HG02642 (cell line): ENCODE measurements at regions not wholly inside any gene's neighbourhood (a gene's known extent, or its start where the extent isn't known, plus 50 kb on each side); places are given as distances from the start of the nearest gene placed in this dataset.
"Not testable (repeated sequence)": the region's sequence is repeated elsewhere in the genome, so short reads cannot be mapped to it uniquely, and the experiment has no call there.

ENCODE experiments used
- ATAC-seq: cut with Tn5 transposase; IDR thresholded peaks from one replicate; pipeline ENCODE4 v1.9.1; 2021; ENCODE audit warnings: mild to moderate bottlenecking; ENCODE audit not compliant: unreplicated experiment, poor library complexity

DNA sequence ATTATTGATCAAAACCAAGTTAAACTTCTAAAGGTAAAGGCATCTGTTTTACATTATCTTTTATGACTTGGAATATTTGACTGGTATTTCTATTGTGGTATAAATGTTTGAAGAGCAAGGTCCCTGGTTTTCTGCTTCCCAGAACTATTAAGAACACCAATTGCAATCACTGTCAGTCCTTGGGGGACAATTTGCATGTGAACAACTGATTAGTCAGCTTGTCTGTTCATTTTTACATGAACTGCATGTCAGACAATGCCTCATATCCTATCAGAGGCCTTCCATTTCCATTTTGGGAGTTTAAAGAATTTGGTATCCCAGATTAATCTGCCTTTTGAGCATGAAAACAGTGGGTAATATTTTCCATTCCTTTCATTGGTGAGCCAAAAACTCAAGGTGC lies 654.9 kb upstream of the USP24 start:
- ATAC-seq = no peak

DNA sequence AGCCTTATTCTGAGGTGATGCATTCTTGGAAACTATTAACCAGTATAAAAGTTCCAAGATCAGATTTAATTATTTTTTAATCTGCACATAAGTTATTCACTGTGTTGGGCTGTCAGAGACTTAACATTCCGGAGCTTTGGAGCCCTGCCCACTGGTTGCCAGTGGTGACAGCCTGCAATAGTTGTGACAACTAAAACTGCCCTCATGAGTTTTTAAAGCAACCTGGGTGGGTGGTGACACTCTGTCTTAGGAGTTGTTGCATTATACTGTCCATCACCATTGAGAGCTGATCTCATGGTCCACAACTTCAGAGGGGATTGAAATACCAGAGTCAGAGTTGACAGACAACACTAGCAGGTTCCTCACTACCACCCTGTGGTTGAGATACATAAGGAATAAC lies 653.9 kb upstream of the USP24 start:
- no peak for ATAC-seq

DNA sequence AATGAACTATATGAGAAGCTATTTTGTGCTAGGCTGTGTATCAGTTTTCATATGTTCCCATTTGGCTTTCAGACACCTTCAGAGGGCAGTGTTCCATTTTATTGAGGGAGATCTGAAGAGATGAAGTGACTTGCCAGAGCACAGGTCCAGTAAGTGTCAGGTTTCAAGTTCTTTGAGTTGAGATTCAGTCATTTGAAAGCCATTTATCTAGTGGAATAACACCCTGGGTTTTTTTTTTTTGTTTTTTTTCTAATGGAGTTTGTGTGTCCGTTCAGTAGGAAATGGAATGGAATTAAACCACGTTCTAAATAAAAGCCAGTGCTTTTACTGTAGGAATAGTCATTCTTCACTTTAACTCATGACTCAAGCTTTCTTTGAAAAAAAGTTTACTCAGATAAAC lies 652.9 kb upstream of the USP24 start:
- no peak for ATAC-seq

DNA sequence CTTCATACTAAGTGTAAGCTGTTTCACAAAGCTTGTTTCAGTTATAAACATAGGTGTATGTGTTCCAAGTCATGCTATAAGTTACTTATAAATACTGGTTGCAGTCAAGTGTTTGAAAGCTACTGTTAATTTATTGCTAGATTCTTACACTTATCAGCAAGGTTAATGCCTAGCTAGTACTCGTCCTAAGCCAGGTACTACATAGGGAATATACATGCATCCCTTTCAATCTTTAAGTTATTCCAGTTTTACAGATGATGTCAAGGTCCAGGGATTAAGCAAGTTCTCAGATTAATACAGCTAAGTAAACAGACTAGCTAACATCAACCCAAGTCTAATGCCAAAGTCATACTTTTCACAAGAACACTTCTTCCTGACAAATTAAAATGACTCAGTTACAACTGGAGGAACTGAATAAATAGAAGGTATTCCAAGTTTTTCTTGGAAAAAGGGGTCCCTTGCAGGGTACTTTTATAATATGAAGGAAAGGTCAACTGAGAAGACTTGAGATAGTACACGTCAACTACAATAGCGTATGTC lies 652.2 kb upstream of the USP24 start:
- no peak for ATAC-seq

DNA sequence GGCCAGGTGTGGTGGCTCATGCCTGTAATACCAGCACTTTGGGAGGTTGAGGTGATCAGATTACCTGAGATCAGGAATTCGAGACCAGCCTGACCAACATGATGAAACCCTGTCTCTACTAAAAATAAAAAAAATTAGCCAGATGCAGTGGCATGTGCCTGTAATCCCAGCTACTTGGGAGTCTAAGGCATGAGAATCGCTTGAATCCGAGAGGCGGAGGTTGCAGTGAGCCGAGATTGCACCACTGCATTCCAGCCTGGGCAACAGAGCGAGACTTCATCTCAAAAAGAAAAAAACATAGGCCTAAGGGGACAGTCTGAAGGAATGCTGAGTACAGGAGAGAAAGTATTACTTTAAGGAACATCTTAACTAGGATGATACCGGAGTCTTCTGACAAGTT lies 650.6 kb upstream of the USP24 start:
- not testable (repeated sequence) for ATAC-seq

DNA sequence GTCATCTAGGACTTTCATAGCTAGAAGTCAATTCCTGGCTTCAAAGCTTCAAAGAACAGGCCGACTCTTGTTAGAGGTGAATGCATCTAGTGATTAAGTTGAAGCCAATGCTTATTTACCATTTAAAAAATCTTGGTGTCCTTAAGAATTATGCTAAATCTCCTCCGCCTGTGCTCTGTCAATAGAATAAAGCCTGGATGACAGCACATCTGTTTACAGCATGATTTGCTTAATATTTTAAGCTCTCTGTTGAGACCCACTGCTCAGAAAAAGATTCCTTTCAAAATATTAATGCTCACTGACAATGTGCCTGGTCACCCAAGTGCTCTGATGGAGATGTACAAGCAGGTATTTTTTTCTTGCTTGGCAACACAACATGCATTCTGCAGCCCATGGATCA lies 649.1 kb upstream of the USP24 start:
- no peak for ATAC-seq

DNA sequence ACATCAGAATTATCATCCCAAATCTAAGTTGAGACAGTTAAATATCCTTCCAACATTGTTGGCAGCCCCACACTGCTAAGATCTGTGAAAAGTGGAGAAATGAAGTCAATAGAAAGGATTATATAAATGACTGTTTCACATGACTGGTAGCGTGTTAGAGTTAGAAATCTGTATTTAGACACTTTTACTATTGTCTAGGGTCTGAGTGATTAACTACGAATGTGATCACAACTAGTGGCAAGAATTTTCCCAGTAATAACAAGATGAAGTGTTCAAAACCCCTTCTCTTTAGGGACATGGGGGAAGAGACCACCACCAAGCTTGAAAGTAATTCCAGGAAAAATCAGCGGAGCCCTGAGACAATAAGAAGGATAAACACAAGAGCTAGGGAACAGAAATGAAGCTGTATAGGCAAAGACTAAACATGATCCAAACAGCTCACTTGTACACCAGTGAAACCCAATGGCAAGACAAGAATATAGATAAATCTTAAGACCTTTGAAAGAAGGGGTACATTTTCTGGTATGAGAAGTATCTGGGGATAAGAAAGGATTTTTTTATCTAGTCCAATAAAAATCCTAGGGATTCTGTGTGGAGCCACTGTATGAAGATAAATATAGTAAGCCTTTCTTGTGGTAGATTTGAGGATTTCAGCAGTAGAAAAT lies 646.6 kb upstream of the USP24 start:
- ATAC-seq = no peak

DNA sequence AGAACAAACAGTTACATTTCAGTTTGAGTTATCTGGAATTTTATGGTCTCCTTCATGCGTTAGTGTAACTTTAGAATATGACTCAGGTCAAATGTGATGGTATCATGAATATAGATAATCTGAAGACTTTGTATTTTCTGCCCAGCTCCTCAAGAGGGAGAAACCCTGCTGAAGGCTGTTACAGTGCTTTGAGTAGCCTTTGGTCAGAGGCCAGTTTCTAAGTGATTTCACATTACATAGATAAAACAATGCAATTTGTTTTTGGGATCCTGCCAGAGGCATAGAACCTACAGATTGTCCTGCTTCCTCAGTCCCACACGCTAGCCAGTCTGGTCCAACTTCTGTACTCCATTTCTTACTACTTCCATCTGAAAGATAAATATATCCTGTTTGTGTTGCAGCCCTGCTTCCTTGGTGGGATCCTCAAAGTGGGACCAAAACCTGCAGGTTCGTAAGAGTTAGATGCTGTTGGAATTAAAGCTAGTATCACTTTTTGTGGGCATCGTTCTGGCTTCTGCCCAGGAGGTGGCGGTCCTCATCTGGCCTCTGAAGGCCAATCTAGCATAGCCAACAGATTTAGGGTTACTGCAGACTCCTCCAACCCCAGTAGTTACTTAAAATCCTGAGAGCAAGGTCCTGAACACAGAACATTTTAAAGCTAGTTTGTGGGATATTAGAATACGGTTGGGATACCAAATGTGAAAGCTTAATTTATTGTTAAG lies 645.8 kb upstream of the USP24 start:
- ATAC-seq = no peak

DNA sequence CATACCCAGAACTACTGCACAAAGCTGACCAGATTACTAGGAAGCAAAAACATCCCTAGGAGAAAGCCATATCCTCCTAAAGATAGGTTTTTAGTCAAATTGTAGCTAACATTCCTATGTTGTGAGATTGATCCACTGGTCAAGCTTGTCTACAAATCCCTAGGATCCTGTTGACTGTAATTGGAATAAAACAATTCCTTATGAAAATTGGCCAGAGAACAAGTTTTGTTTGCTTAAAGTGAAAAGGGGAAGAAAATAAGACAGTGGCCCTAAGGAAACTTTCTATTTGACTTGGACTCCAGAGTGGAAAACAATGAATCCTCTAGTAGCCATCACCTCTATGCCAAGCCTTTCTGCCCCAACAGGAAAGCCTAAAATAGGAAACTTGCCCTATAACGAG lies 645.2 kb upstream of the USP24 start:
- ATAC-seq = no peak

DNA sequence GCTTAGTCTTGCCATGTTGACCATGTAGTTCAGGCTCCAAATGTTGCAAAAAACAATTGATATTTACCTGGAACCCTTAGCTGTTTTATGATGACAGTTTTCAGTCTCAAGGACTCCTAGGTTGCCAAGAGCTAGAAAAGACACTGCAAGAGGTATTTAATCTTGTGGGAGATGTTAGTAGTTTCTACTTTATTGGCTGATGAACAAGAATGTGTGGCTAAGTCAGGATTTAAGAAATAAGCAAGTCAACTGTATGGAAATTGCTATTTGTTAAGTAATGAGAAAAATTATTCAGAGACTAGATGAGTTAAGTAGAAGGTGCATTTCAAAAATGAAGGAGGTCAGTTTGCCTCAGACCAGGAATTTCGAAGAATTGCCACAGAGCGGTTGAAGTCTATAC lies 639.7 kb upstream of the USP24 start:
- ATAC-seq = no peak

DNA sequence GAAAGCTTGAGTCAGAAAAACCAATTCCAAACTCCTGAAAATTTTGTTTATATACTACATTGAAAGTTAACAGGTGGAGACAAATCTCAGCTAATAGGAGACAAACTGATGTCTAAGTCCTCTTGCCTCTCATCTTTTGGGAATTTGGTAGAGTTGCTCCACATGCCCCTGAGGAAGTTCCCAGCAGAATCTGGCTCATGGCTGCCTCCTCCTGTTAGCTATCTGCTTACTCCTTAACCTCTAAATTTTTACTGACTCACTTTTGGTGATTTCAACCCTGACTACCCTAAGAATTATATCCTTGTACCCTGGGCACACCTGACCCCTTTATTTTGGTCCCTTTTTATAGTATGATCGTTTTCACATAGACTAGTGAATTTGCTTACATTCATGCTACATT lies 633.7 kb upstream of the USP24 start:
- no peak for ATAC-seq

DNA sequence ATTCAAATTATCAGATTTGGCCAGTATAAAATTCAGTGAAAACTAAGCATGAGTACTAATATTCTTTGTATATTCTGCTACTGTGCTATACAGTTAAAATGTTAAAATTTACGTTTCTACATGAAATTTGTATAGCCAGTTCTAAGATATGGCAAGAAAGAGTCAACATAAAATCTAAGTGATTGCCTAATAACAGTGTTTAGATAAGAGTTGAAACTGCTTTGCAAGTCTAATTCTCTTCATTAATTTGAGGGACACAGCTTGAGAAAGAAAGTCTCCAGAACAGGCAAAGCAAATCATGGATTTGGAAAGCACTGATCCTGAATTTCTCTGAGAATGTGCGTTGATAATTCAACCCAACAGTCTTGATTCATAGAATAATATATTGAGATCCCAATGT lies 630.9 kb upstream of the USP24 start:
- no peak for ATAC-seq

DNA sequence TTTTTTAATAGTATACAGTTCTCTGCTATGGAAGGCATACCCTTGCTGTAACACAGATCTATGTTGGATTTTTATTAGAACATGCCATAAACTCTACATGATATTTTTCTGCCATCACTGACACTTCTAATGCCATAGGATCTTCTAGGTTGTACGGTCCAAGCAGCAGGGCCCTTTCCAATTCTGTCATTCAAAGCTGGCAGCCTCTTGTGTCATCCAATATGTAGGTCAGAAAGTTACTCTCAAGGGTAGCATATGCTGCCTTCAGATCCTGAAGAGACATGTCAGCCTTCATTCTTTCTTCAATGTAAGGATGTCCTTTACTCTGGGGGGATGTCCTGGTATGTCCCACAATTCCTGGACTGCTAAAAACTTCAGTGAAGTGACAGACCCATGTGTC lies 629.2 kb upstream of the USP24 start:
- no peak for ATAC-seq

DNA sequence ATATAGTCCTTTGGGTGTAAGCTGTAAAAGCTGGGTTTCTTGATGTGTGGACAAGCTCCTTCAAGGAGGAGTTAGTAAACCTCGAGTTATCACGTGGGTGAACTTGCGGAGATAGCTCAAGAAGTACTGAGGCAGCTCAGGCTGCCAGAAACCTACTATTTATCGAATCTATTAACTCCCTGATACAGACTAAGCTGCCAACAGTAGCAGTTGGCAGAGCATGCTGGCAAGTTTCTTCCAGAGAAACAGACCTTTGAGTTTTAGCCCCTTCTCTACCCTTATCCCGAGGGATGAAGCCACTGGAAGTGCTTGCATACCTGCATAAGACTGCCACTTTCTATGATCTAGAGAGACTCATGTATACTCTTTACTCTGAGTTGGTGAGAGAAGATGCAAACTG lies 624.5 kb upstream of the USP24 start:
- ATAC-seq = no peak

DNA sequence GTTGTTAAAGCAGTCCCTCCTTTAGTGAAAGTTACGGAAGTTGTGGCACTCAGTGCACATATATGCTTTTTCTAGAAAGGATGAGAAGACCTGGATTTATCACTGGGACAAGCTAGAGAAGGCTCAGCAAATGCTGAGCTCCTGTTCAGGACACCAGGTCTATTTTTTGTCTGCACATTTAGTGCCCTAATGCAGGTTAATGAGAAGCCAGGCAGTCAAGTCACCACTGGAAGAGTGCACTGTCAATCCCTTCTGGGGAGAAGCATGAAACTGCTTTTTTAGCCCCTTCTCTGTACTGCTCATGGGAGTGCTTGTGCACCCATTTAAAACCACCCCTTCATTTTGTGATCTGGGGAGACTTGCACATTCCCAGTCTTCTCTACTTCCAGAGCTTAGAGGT lies 624.1 kb upstream of the USP24 start:
- ATAC-seq = no peak

DNA sequence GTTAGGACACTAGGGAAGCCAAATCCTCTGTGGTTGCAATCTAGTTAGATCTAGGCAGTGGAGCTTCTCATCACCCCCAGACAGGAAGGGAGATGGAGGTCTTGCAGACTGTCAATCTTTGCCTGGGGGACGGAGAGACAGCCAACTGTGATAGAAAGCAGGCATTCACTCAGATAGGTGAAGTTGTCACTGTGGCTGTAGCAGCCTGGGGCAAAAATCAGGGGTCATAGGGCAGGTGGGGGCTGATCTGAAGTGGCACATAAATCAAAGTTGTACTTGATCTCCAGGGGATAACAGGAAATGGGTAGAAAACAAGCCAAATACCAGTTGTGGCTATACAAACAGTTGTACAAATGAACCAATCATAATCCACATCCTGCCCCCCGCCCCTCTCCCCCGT lies 620.9 kb upstream of the USP24 start:
- no peak for ATAC-seq

DNA sequence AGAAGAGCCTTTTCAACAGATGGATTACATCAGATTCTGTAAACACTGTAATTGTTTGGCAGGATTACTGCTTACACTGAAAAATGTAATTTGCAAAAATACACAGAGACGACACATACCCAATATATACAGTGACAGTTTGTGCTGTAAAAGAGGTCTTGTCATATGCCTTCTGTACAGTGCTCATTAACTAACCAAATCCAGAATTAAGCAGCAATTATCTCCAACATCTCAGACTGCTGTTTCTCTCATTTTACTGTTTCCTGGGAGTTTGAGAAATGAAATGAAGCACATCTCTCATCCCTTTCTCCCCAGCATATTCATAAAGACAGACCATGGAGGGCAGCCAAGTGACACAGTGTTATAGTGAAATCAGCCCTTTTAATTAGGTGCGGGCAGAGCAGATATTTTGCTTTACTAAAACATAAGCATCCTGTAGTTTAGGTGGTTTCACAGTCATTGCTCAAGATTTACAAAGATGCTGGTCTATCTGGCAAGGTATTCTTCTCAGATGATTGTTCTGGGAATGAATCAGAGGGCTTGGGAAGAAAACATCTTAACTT lies 618.4 kb upstream of the USP24 start:
- ATAC-seq = no peak

DNA sequence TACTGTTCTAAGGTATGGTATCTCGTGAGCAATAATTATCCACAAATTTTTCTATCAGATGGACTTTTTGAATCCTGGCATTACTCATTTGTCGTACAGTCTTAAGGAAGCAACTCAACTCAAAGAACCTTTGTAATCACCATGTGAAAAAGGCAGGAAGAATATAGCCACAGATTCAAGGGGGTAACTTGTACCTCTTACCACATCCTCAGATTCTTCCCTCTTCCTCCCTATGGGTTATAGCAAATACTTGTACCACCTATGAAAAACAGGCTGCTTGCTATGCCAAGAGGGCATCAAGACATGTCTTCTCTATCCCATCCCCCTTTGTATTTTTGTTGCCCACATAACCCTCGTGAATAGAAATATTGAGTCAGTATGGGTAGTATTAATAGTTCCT lies 616.6 kb upstream of the USP24 start:
- ATAC-seq = no peak

DNA sequence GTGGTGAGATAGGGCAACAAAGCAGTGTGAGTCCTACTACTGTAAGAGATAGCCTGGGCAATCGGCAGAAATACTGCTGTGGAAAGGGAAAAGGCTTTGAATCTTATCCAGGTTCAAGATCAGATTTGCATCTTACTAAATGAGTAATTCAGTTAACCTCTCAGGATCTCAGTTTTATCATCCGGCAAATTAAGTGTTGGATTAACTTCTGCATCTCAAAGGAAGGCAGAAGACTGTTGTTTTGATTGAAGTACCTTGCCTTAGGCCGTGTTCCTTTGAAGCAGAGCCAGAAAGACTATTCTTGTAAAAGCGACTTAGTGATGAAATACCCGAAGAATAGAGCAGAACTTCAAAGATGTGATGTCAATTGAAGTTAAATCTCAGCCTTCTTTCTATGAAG lies 612.9 kb upstream of the USP24 start:
- ATAC-seq = no peak

DNA sequence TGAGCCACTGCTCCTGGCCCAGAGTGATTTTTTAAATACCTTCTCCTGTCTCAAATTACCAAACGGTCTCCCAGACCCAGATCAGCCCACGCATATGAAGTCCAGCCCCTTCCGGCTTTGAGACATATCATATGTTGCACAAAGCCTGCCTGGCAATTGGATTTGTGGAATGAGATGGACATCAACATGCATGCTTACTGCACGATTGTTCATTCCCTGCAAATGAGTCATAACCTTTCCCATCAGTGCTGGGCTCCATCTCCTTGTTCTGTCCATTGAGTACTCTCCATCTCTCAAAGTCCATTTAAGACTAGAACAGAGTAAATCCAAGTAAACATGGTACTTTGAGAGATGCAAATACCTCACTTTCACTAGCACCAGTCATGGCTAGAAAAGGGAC lies 612.2 kb upstream of the USP24 start:
- ATAC-seq = no peak

DNA sequence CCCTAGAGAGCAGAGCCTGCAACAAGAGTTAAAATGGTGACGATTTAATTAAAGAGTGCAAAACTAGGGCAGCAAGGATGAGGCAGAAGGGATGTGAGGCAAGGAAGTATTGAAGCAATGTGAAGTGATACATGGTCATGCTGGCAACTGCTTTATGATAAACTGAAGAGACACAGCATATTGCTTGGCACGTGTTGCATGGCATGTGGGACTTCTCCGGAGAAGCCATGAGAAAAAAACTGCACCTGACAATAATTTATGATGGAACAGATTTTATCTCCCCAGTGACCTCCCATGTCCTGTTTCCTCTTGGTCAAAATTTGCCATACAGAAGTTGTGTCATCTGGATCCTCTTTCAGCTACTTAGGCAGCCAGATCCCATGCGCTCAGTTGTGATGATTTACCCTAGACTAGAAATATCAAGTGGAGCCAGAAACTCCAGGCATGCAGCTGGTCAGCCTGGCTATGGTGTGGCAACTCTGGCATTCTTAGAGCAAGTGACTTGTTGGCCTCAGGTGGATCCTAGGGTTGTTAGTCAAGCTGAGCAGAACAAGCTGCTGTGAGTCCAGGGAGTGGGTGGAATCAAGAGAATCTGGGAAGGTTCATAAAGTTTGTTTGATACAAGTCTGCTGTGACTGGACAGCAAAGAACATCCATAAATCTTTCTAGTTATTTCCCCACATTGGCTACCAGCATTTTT lies 611.4 kb upstream of the USP24 start:
- ATAC-seq = no peak
